ENCODE measurements at regions not wholly inside any gene's neighbourhood (a gene's known extent, or its start where the extent isn't known, plus 50 kb on each side); places are given as distances from the start of the nearest gene placed in this dataset.

DNA sequence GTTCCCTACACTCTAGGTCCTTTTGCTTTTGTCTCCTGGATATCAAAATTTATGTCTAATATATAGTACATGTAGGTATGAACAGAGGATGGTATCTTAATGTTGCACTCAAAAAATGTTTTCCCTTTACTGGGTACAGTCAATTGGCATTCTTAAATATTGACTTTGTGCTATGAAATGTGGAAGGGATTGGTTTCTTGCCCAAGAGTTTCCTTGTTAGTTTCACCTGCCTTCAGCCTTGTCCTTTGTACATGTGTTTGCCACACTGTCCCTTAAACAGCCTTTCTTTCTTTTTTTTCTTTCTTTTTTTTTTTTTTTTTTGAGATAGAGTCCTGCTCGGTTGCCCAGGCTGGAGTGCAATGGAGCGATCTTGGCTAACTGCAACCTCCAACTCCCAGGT lies 287.1 kb downstream of the SQOR start:
- Histone ChIP-seq H3K9ac (ENCODE audit: low read depth, low read length) (no peak overlapping the region), H4K8ac (ENCODE audit: low read depth in 2 of 2, low read length in 2 of 2) (no peak overlapping the region), H3K4me1 (ENCODE audit: control insufficient read depth, insufficient read depth, low read length) (no peaks in the 10 kb centered on the region), H3K4me3 (ENCODE audit: insufficient read depth, low read depth, low read length) (no peak overlapping the region), H3K79me1 (ENCODE audit: low read depth in 1 of 2, low read length in 2 of 2) (no peaks in the 10 kb centered on the region), H4K5ac (ENCODE audit: low read depth, low read length) (no peak overlapping the region), H2BK20ac (ENCODE audit: low read depth, low read length) (no peak overlapping the region), H4K91ac (ENCODE audit: insufficient read depth, low read depth, low read length) (no peak overlapping the region), H3K56ac (ENCODE audit: extremely low read depth, insufficient read depth, low read length) (no peak overlapping the region), H3K14ac (replicated peaks; ENCODE audit: low read depth, low read length) (no peak overlapping the region), H2BK120ac (ENCODE audit: low read depth, low read length) (no peak overlapping the region), H2AK5ac (ENCODE audit: low read depth, low read length) (no peak overlapping the region), H2BK15ac (ENCODE audit: low read depth, low read length) (no peak overlapping the region), H3K27ac (ENCODE audit: insufficient read depth, low read length) (no peak overlapping the region), H2AFZ (replicated peaks; ENCODE audit: low read length, poor library complexity) (no peak overlapping the region), H3K23ac (ENCODE audit: low read depth, low read length) (no peak overlapping the region), H3K27me3 (ENCODE audit: control insufficient read depth, insufficient read depth, low read length) (no peaks in the 10 kb centered on the region), H3K9me3 (ENCODE audit: control insufficient read depth, insufficient read depth, low read length) (peaks cover 13% of the 10 kb centered on the region), H2BK5ac (ENCODE audit: low read depth, low read length, poor library complexity, severe bottlenecking) (no peak overlapping the region), H3K36me3 (ENCODE audit: control insufficient read depth, insufficient read depth, low read length) (no peaks in the 10 kb centered on the region), H3K4ac (ENCODE audit: low read depth, low read length) (no peak overlapping the region), H3K18ac (ENCODE audit: low read depth, low read length) (no peak overlapping the region), H4K20me1 (ENCODE audit: insufficient read depth, low read length) (no peaks in the 10 kb centered on the region), H3K9me1 (ENCODE audit: insufficient read depth, low read length) (no peaks in the 10 kb centered on the region), H3K4me2 (ENCODE audit: low read depth, low read length) (no peak overlapping the region), H2AK9ac (replicated peaks; ENCODE audit: low read depth, low read length, poor library complexity) (no peak overlapping the region)
- TF ChIP-seq BHLHE40 (IDR thresholded peaks at IDR 0.05; ENCODE audit: low read depth, low read length) (no peak), USF2 (IDR thresholded peaks at IDR 0.05; ENCODE audit: low read depth, low read length) (no peak), MAZ (IDR thresholded peaks at IDR 0.05; ENCODE audit: borderline replicate concordance, low read depth, low read length) (no peak), RFX5 (IDR thresholded peaks at IDR 0.05; ENCODE audit: low read depth, low read length) (no peak), SMC3 (IDR thresholded peaks at IDR 0.05; ENCODE audit: low read depth, low read length) (no peak), CHD1 (IDR thresholded peaks at IDR 0.05; ENCODE audit: low read depth, low read length) (no peak), NFE2L2 (IDR thresholded peaks at IDR 0.05; ENCODE audit: low read depth, low read length) (no peak), FOS (IDR thresholded peaks at IDR 0.05; ENCODE audit: low read depth, low read length) (no peak), RCOR1 (IDR thresholded peaks at IDR 0.05; ENCODE audit: insufficient replicate concordance, low read length) (no peak), MAFK (IDR thresholded peaks at IDR 0.05; ENCODE audit: low read depth, low read length) (no peak), CEBPB (IDR thresholded peaks at IDR 0.05; ENCODE audit: low read depth, low read length) (no peak), MXI1 (IDR thresholded peaks at IDR 0.05; ENCODE audit: borderline replicate concordance, low read depth, low read length) (no peak), RAD21 (IDR thresholded peaks at IDR 0.05; ENCODE audit: low read length) (no peak), POLR2A (IDR thresholded peaks at IDR 0.05; ENCODE audit: low read depth, low read length) (no peak)
- TF ChIP-seq, protein P1, sequence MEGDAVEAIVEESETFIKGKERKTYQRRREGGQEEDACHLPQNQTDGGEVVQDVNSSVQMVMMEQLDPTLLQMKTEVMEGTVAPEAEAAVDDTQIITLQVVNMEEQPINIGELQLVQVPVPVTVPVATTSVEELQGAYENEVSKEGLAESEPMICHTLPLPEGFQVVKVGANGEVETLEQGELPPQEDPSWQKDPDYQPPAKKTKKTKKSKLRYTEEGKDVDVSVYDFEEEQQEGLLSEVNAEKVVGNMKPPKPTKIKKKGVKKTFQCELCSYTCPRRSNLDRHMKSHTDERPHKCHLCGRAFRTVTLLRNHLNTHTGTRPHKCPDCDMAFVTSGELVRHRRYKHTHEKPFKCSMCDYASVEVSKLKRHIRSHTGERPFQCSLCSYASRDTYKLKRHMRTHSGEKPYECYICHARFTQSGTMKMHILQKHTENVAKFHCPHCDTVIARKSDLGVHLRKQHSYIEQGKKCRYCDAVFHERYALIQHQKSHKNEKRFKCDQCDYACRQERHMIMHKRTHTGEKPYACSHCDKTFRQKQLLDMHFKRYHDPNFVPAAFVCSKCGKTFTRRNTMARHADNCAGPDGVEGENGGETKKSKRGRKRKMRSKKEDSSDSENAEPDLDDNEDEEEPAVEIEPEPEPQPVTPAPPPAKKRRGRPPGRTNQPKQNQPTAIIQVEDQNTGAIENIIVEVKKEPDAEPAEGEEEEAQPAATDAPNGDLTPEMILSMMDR (conservative IDR thresholded peaks at IDR 0.05; ENCODE audit: low read depth, low read length): no peak
- TF ChIP-seq, protein P2, sequence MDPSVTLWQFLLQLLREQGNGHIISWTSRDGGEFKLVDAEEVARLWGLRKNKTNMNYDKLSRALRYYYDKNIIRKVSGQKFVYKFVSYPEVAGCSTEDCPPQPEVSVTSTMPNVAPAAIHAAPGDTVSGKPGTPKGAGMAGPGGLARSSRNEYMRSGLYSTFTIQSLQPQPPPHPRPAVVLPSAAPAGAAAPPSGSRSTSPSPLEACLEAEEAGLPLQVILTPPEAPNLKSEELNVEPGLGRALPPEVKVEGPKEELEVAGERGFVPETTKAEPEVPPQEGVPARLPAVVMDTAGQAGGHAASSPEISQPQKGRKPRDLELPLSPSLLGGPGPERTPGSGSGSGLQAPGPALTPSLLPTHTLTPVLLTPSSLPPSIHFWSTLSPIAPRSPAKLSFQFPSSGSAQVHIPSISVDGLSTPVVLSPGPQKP (IDR thresholded peaks at IDR 0.05; ENCODE audit: borderline replicate concordance, low read depth, low read length): no peak
- dilution Hi-C loops (cut with HindIII; ENCODE audit: low sequenced_read_pairs, unreplicated experiment): no loop called here
- CTCF ChIA-PET: no interaction called here
- DNase-seq: no peak
- BruUV-seq (replicated peaks): no TSS peak
- POLR2A ChIA-PET (ENCODE audit: unreplicated experiment): no interaction called here
- intact Hi-C loops (cut with micrococcal nuclease): no loop called here
- no peak for ATAC-seq (ENCODE audit: low read depth)
- in situ Hi-C loops (cut with MboI; ENCODE audit: low sequenced_read_pairs): no loop called here
- no CpG with 5 or more reads among the region's 2 CpGs for WGBS, 2 experiments (ENCODE audit: extremely low coverage in 2 of 2, insufficient read length in 1 of 2)

Measured in IMR-90 (cell line).